HFFc6 (cell line): ENCODE measurements at regions not wholly inside any gene's neighbourhood (a gene's known extent, or its start where the extent isn't known, plus 50 kb on each side); places are given as distances from the start of the nearest gene placed in this dataset.

Source experiments
- DNase-seq: peaks from one replicate; pipeline ENCODE4 v3.0.0-alpha.2; 2018
- H3K27ac Mint-ChIP-seq: 2 replicates; pipeline ENCODE4 v1.8.0; 2020; ENCODE audit warnings: mild to moderate bottlenecking, mixed read lengths
- H3K27me3 Mint-ChIP-seq: 2 replicates; pipeline ENCODE4 v1.8.0; 2021; ENCODE audit warnings: mild to moderate bottlenecking, moderate library complexity, mixed read lengths; ENCODE audit not compliant: insufficient read depth
- H3K36me3 Mint-ChIP-seq: 2 replicates; pipeline ENCODE4 v1.8.0; 2021; ENCODE audit warnings: low read depth, mixed read lengths
- H3K4me1 Mint-ChIP-seq: 2 replicates; pipeline ENCODE4 v1.8.0; 2020; ENCODE audit warnings: low read depth, mixed read lengths
- H3K4me3 Mint-ChIP-seq: 2 replicates; pipeline ENCODE4 v1.8.0; 2020; ENCODE audit warnings: mild to moderate bottlenecking, moderate library complexity, mixed read lengths
- H3K9me3 Mint-ChIP-seq: 2 replicates; pipeline ENCODE4 v1.8.0; 2020; ENCODE audit warnings: mild to moderate bottlenecking, mixed read lengths
- CTCF ChIP-seq: fragments of 200-600 bp; sonication (generic); IDR thresholded peaks from 2 replicates; pipeline ENCODE4 v1.5.0; 2021; ENCODE audit warnings: antibody characterized with exemption, mild to moderate bottlenecking

- H3K27ac Mint-ChIP-seq, result no peak overlapping the region
- no peak for DNase-seq
- no peaks in the 10 kb centered on the region; the same call in 1 of the 2 replicates for H3K9me3 Mint-ChIP-seq
- H3K36me3 Mint-ChIP-seq, result peaks cover 8% of the 10 kb centered on the region; the same call in 1 of the 2 replicates
- TF ChIP-seq CTCF, result no peak
- H3K4me3 Mint-ChIP-seq, result no peak overlapping the region
- peaks cover 22% of the 10 kb centered on the region for H3K4me1 Mint-ChIP-seq
- peaks cover 3% of the 10 kb centered on the region; the same call in 1 of the 2 replicates for H3K27me3 Mint-ChIP-seq
These were observed 95.3 kb downstream of the TMCO5A start for GRCh38 chr15:38029736-38030135.

GRCh38 chr15:38030609-38031008 lies 96.2 kb downstream of the TMCO5A start:
- Mint-ChIP-seq H3K4me1 (peaks cover 31% of the 10 kb centered on the region), H3K36me3 (peaks cover 8% of the 10 kb centered on the region; the same call in 1 of the 2 replicates), H3K27ac (no peak overlapping the region), H3K9me3 (no peaks in the 10 kb centered on the region; the same call in 1 of the 2 replicates), H3K27me3 (peaks cover 3% of the 10 kb centered on the region; the same call in 1 of the 2 replicates), H3K4me3 (no peak overlapping the region)
- DNase-seq, result no peak
- no peak for TF ChIP-seq CTCF

- Mint-ChIP-seq H3K4me3 (peak overlapping the region; percentile 32), H3K27ac (peak overlapping the region; percentile 60), H3K4me1 (peaks cover 70% of the 10 kb centered on the region), H3K27me3 (no peaks in the 10 kb centered on the region), H3K36me3 (no peaks in the 10 kb centered on the region), H3K9me3 (no peaks in the 10 kb centered on the region)
- no peak for TF ChIP-seq CTCF
- DNase-seq, result peak; percentile 12
These were observed 101.3 kb downstream of the TMCO5A start for GRCh38 chr15:38035701-38036100.

- Mint-ChIP-seq H3K27ac (peak overlapping the region; percentile 60), H3K4me1 (peaks cover 76% of the 10 kb centered on the region), H3K9me3 (no peaks in the 10 kb centered on the region), H3K27me3 (no peaks in the 10 kb centered on the region), H3K36me3 (no peaks in the 10 kb centered on the region), H3K4me3 (no peak overlapping the region)
- TF ChIP-seq CTCF, result no peak
- no peak for DNase-seq
These were observed 102.4 kb downstream of the TMCO5A start for GRCh38 chr15:38036790-38037338.

GRCh38 chr15:38038659-38039442 lies 104.4 kb downstream of the TMCO5A start:
- TF ChIP-seq CTCF, result no peak
- H3K27ac Mint-ChIP-seq, result peak overlapping the region; percentile 97
- H3K27me3 Mint-ChIP-seq, result no peaks in the 10 kb centered on the region
- peaks cover 83% of the 10 kb centered on the region for H3K4me1 Mint-ChIP-seq
- H3K9me3 Mint-ChIP-seq, result no peaks in the 10 kb centered on the region
- peak overlapping the region; percentile 63 for H3K4me3 Mint-ChIP-seq
- DNase-seq, result peak; percentile 91
- H3K36me3 Mint-ChIP-seq, result no peaks in the 10 kb centered on the region
